Activated CD4-positive, alpha-beta T cell treated with anti-CD3 and anti-CD28 coated beads, Interleukin-2, Interleukin-6, amounts not matched to agents 100 ng/mL and 50 ng/mL, durations not matched to agents 16 hours and 8 hours (primary cell): ENCODE measurements at regions not wholly inside any gene's neighbourhood (a gene's known extent, or its start where the extent isn't known, plus 50 kb on each side); places are given as distances from the start of the nearest gene placed in this dataset.

Source experiments
- DNase-seq: peaks from one replicate; pipeline ENCODE4 v3.0.0-alpha.2; 2020

- no peak for DNase-seq
These were observed 369.2 kb downstream of the PLK2 start for GRCh38 chr5:58090704-58091103.

GRCh38 chr5:58088941-58089340, 370.9 kb downstream of the PLK2 start:
- DNase-seq = no peak

- no peak for DNase-seq
These were observed 372.0 kb downstream of the PLK2 start for GRCh38 chr5:58087905-58088304.

GRCh38 chr5:58087123-58087522, 372.8 kb downstream of the PLK2 start:
- DNase-seq = no peak

GRCh38 chr5:58085800-58086199, 374.1 kb downstream of the PLK2 start:
- DNase-seq = no peak

GRCh38 chr5:58081435-58081834, 378.5 kb downstream of the PLK2 start:
- DNase-seq = no peak

- DNase-seq = no peak
These were observed 379.3 kb downstream of the PLK2 start for GRCh38 chr5:58080573-58080972.

GRCh38 chr5:58077966-58078365, 381.9 kb downstream of the PLK2 start:
- no peak for DNase-seq

GRCh38 chr5:58077416-58077815, 382.5 kb downstream of the PLK2 start:
- DNase-seq = no peak

GRCh38 chr5:58076483-58077257, 383.2 kb downstream of the PLK2 start:
- no peak for DNase-seq

GRCh38 chr5:58075907-58076306, 384.0 kb downstream of the PLK2 start:
- no peak for DNase-seq

GRCh38 chr5:58074717-58075116, 385.2 kb downstream of the PLK2 start:
- no peak for DNase-seq

- no peak for DNase-seq
These were observed 385.7 kb downstream of the PLK2 start for GRCh38 chr5:58074222-58074621.

GRCh38 chr5:58073243-58073642, 386.6 kb downstream of the PLK2 start:
- DNase-seq = no peak

- no peak for DNase-seq
These were observed 387.5 kb downstream of the PLK2 start for GRCh38 chr5:58072300-58072965.

- DNase-seq = no peak
These were observed 388.3 kb downstream of the PLK2 start for GRCh38 chr5:58071566-58071965.

- DNase-seq = no peak
These were observed 390.0 kb downstream of the PLK2 start for GRCh38 chr5:58069846-58070245.

GRCh38 chr5:58069016-58069705, 390.7 kb downstream of the PLK2 start:
- DNase-seq = no peak

- no peak for DNase-seq
These were observed 393.3 kb downstream of the PLK2 start for GRCh38 chr5:58066557-58066956.

- no peak for DNase-seq
These were observed 393.8 kb downstream of the PLK2 start for GRCh38 chr5:58066076-58066475.

- no peak for DNase-seq
These were observed 395.1 kb downstream of the PLK2 start for GRCh38 chr5:58064801-58065200.

- no peak for DNase-seq
These were observed 398.9 kb downstream of the PLK2 start for GRCh38 chr5:58060996-58061395.

- DNase-seq = no peak
These were observed 402.6 kb downstream of the PLK2 start for GRCh38 chr5:58057324-58057723.

GRCh38 chr5:58056546-58056945, 403.3 kb downstream of the PLK2 start:
- DNase-seq = no peak
